ENCODE measurements at regions not wholly inside any gene's neighbourhood (a gene's known extent, or its start where the extent isn't known, plus 50 kb on each side); places are given as distances from the start of the nearest gene placed in this dataset.

DNA sequence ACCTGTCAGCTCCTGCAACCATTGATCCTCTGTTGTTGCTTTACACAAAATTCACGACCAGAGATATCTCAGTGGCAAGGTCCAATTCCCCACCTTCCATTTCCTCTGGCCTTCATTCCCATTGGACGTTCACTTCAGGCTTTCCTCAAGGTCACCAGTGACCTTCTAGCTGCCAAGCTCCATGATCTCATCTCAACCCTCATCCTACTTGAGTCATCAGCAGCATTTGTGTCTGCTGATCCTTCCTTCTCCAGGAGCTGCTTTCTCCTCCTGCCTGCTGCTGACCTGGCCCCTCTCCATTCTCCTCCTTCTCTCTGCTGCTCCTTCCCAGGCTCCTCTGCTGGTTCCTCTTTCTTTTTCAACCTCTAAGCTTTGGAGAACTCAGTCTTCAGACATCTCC, 66.2 kb upstream of the C10orf90 start:
- Histone ChIP-seq H3K9me3 (replicated peaks; ENCODE audit: control insufficient read depth, insufficient read depth, low read length) (no peaks in the 10 kb centered on the region), H3K79me2 (ENCODE audit: control insufficient read depth, insufficient read depth, low read length) (no peaks in the 10 kb centered on the region), H3K4me2 (ENCODE audit: control insufficient read depth, insufficient read depth) (no peak overlapping the region), H3K27ac (ENCODE audit: control insufficient read depth, insufficient read depth) (no peak overlapping the region), H3K9ac (ENCODE audit: control insufficient read depth, insufficient read depth, low read length) (no peak overlapping the region), H3K4me3 (no peak overlapping the region), H2AFZ (ENCODE audit: control insufficient read depth, low read depth, low read length) (no peak overlapping the region), H3K27me3 (replicated peaks in 1 of 2; ENCODE audit: control insufficient read depth in 2 of 2, insufficient read depth in 2 of 2, low read length in 1 of 2) (no peaks in the 10 kb centered on the region), H4K20me1 (ENCODE audit: control insufficient read depth, insufficient read depth) (no peaks in the 10 kb centered on the region), H3K4me1 (ENCODE audit: control insufficient read depth, insufficient read depth, low read length) (no peaks in the 10 kb centered on the region), H3K36me3 (ENCODE audit: control insufficient read depth in 2 of 2, insufficient read depth in 2 of 2, low read length in 1 of 2) (no peaks in the 10 kb centered on the region)
- POLR2A ChIA-PET: no interaction called here
- in situ Hi-C loops (cut with MboI) (no loop called here), intact Hi-C loops (cut with micrococcal nuclease; ENCODE audit: unreplicated experiment) (no loop called here)
- 0% methylated on average over 2 of the region's 2 CpGs for WGBS (ENCODE audit: insufficient coverage, insufficient replicate concordance, low lambda C conversion rate, missing lambda C conversion rate)
- no peak for TF ChIP-seq KAT2A (conservative IDR thresholded peaks at IDR 0.05; ENCODE audit: control insufficient read depth, low read depth, low read length)
- no peak for TF ChIP-seq NR2C2 (IDR thresholded peaks at IDR 0.05; ENCODE audit: borderline replicate concordance, control insufficient read depth, insufficient read length, low read depth)
- no peak for TF ChIP-seq CHD2 (IDR thresholded peaks at IDR 0.05; ENCODE audit: borderline replicate concordance, low read depth, low read length)
- no peak for TF ChIP-seq RB1 (IDR thresholded peaks at IDR 0.05; ENCODE audit: borderline replicate concordance)
- no peak for TF ChIP-seq SREBF1 (IDR thresholded peaks at IDR 0.05; ENCODE audit: low read length)
- TF ChIP-seq CREB1 (IDR thresholded peaks at IDR 0.05; ENCODE audit: low read depth): no peak
- TF ChIP-seq, protein P1, sequence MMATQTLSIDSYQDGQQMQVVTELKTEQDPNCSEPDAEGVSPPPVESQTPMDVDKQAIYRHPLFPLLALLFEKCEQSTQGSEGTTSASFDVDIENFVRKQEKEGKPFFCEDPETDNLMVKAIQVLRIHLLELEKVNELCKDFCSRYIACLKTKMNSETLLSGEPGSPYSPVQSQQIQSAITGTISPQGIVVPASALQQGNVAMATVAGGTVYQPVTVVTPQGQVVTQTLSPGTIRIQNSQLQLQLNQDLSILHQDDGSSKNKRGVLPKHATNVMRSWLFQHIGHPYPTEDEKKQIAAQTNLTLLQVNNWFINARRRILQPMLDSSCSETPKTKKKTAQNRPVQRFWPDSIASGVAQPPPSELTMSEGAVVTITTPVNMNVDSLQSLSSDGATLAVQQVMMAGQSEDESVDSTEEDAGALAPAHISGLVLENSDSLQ (IDR thresholded peaks at IDR 0.05): no peak
- TF ChIP-seq SIN3A (IDR thresholded peaks at IDR 0.05; ENCODE audit: low read depth, low read length): no peak
- TF ChIP-seq, protein P2, sequence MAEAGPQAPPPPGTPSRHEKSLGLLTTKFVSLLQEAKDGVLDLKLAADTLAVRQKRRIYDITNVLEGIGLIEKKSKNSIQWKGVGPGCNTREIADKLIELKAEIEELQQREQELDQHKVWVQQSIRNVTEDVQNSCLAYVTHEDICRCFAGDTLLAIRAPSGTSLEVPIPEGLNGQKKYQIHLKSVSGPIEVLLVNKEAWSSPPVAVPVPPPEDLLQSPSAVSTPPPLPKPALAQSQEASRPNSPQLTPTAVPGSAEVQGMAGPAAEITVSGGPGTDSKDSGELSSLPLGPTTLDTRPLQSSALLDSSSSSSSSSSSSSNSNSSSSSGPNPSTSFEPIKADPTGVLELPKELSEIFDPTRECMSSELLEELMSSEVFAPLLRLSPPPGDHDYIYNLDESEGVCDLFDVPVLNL (IDR thresholded peaks at IDR 0.05; ENCODE audit: low read depth, low read length): no peak
- ATAC-seq (no peak), FAIRE-seq (no peak), DNase-seq (ENCODE audit: low read depth, low spot score) (no peak)
- RAD21 ChIA-PET (ENCODE audit: unreplicated experiment): no interaction called here
- CTCF ChIA-PET: no interaction called here
- SMC1A ChIA-PET (ENCODE audit: uncharacterized antibody, unreplicated experiment): no interaction called here
- BruUV-seq (replicated peaks): no TSS peak

Data from GM12878 (cell line).